ENCODE measurements at regions not wholly inside any gene's neighbourhood (a gene's known extent, or its start where the extent isn't known, plus 50 kb on each side); places are given as distances from the start of the nearest gene placed in this dataset.

GRCh38 chr12:116352315-116352835 lies 74.9 kb upstream of the MED13L start:
- no peak overlapping the region for H3K4me3 ChIP-seq (ENCODE audit: control insufficient read depth, low read depth, low read length)
- TF ChIP-seq CTCF (IDR thresholded peaks at IDR 0.05; ENCODE audit: control insufficient read depth, insufficient read depth, low read depth, low read length, missing control alignments): no peak
- no peak for DNase-seq (ENCODE audit: low read depth)

DNA sequence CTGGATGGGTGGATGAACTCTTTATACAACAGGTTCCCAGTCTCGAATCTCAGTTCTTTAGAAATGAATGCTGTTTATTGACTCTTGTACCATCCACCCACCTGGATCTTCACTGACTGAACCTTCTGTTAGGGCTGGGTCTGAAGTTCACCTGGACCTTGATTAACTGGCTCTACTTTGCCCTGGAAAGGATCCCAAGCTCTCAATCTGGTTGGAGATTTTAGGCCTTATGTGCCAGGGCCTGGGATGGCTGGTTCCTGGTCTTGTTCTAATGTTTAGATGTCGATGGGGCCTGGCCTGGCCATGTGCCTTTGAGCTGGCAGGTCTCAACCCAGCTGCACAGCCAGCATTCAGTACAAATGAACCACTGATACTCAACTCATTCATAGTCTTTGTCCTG lies 76.5 kb upstream of the MED13L start:
- no peak for TF ChIP-seq CTCF (IDR thresholded peaks at IDR 0.05; ENCODE audit: control insufficient read depth, insufficient read depth, low read depth, low read length, missing control alignments)
- DNase-seq (ENCODE audit: low read depth): no peak
- no peak overlapping the region for H3K4me3 ChIP-seq (ENCODE audit: control insufficient read depth, low read depth, low read length)

- H3K4me3 ChIP-seq (ENCODE audit: control insufficient read depth, low read depth, low read length): no peak overlapping the region
- no peak for TF ChIP-seq CTCF (IDR thresholded peaks at IDR 0.05; ENCODE audit: control insufficient read depth, insufficient read depth, low read depth, low read length, missing control alignments)
- DNase-seq (ENCODE audit: low read depth): no peak
Measured at GRCh38 chr12:116354534-116354933, 77.0 kb upstream of the MED13L start.

- no peak overlapping the region for H3K4me3 ChIP-seq (ENCODE audit: control insufficient read depth, low read depth, low read length)
- no peak for TF ChIP-seq CTCF (IDR thresholded peaks at IDR 0.05; ENCODE audit: control insufficient read depth, insufficient read depth, low read depth, low read length, missing control alignments)
- DNase-seq (ENCODE audit: low read depth): no peak
Measured at GRCh38 chr12:116354950-116355783, 77.7 kb upstream of the MED13L start.

DNA sequence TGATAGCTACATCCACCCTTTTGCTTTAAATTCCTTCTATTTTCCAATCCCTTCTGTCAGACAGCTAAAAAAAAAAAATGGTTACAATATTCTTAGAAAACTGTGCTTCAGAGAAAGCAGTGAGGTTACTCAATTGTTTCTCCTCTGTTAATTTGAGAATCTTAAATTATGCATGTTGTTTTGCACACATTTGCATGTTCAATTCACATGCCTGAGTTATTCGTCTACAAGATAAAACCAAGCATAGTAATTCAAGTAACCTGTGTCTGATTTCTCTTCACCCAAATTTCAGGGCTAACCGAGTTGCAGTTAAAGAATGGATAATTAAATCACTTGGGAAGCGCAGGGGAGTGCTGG lies 81.0 kb upstream of the MED13L start:
- H3K4me3 ChIP-seq (ENCODE audit: control insufficient read depth, low read depth, low read length): no peak overlapping the region
- no peak for DNase-seq (ENCODE audit: low read depth)
- TF ChIP-seq CTCF (IDR thresholded peaks at IDR 0.05; ENCODE audit: control insufficient read depth, insufficient read depth, low read depth, low read length, missing control alignments): no peak

GRCh38 chr12:116358893-116359761 lies 81.6 kb upstream of the MED13L start:
- no peak overlapping the region for H3K4me3 ChIP-seq (ENCODE audit: control insufficient read depth, low read depth, low read length)
- DNase-seq (ENCODE audit: low read depth): peak; percentile 79
- TF ChIP-seq CTCF (IDR thresholded peaks at IDR 0.05; ENCODE audit: control insufficient read depth, insufficient read depth, low read depth, low read length, missing control alignments): no peak

Measured in AG09309 (cell line).